Nephron (organoid): ENCODE measurements at regions not wholly inside any gene's neighbourhood (a gene's known extent, or its start where the extent isn't known, plus 50 kb on each side); places are given as distances from the start of the nearest gene placed in this dataset.

Source experiments
- H3K27ac Mint-ChIP-seq, 3 experiments: 2 replicates each; pipeline ENCODE4 v1.8.0; 2020; ENCODE audit warnings: mixed read lengths in 3 of 3, mild to moderate bottlenecking in 2 of 3, moderate library complexity in 1 of 3
- H3K27me3 Mint-ChIP-seq: 2 replicates; pipeline ENCODE4 v1.8.0; 2021; ENCODE audit warnings: low read depth, mild to moderate bottlenecking, moderate library complexity, mixed read lengths
- H3K36me3 Mint-ChIP-seq: 2 replicates; pipeline ENCODE4 v1.8.0; 2020; ENCODE audit warnings: low read depth, mixed read lengths
- H3K4me1 Mint-ChIP-seq: 2 replicates; pipeline ENCODE4 v1.8.0; 2020; ENCODE audit warnings: mixed read lengths
- H3K4me3 Mint-ChIP-seq, 3 experiments: 2 replicates each; pipeline ENCODE4 v1.8.0; 2020; ENCODE audit warnings: mild to moderate bottlenecking in 3 of 3, mixed read lengths in 3 of 3, moderate library complexity in 2 of 3
- H3K9me3 Mint-ChIP-seq: 2 replicates; pipeline ENCODE4 v1.8.0; 2020; ENCODE audit warnings: mixed read lengths
- CTCF ChIP-seq, 3 experiments: fragments of 200-600 bp; sonication (generic); IDR thresholded peaks; one replicate each; pipeline ENCODE4 v1.5.0; 2021; ENCODE audit warnings: antibody characterized with exemption in 3 of 3; ENCODE audit not compliant: unreplicated experiment in 3 of 3

GRCh38 chr18:47566809-47567208 lies 315.3 kb upstream of the SKOR2 start:
- Mint-ChIP-seq H3K27ac (no peak overlapping the region), H3K4me3 (no peak overlapping the region), H3K27me3 (peaks cover 27% of the 10 kb centered on the region)

DNA sequence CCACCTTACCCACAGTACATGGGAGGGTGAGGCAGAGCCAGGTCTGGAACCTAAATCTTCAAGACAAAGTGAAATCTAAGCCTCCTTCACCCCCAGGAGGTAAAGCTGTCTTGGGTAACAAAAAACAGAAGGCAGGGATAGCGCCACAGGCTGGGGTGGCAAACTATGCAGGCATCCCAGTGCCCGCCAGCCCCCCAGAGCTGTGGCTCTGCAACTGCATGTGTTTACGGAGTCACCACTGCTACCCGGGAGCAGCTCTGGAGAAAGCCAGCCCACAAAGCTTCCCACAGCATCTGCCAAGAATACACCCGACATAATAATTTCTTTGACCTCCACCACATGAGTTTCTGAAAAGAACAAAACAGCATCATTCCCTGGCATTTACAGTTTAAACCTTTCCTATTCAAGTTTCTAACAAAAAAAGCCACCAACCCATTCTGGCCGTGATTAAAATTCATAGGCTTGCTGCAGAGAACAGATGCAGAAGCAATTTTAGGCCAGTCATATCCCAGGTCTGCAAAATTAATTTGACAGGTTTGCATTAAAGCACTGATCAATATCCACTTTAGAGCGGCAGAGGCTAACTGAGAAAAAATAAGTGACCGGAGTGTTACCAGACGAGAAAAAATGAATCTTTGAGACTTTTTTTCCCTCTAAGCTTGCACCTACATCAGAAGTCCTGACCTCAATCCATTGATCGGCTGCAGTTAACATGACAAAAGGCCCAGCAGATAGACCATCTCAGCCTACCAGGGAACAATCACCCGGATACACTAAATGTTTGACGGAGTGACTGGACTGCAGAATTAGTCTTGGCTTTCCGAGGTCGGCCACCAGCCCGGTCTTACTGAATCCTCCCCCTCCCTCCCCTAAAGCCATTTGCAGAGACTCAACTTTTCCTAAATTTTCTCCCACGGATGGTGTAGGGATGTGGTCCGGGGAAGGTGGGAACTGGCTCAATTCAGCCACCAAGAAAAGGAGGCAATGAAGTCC lies 309.6 kb upstream of the SKOR2 start:
- no peak for TF ChIP-seq CTCF (IDR thresholded peaks at IDR 0.05; ENCODE audit: unreplicated experiment in 3 of 3)
- Mint-ChIP-seq H3K36me3 (no peaks in the 10 kb centered on the region), H3K4me1 (no peaks in the 10 kb centered on the region), H3K4me3 (no peak overlapping the region), H3K9me3 (no peaks in the 10 kb centered on the region), H3K27ac (no peak overlapping the region), H3K27me3 (peaks cover 51% of the 10 kb centered on the region)

More at GRCh38 chr18:47566809-47567208, 315.3 kb upstream of the SKOR2 start:
- Mint-ChIP-seq H3K36me3 (no peaks in the 10 kb centered on the region), H3K9me3 (no peaks in the 10 kb centered on the region), H3K4me1 (no peaks in the 10 kb centered on the region)
- TF ChIP-seq CTCF (IDR thresholded peaks at IDR 0.05; ENCODE audit: unreplicated experiment in 3 of 3) = no peak

DNA sequence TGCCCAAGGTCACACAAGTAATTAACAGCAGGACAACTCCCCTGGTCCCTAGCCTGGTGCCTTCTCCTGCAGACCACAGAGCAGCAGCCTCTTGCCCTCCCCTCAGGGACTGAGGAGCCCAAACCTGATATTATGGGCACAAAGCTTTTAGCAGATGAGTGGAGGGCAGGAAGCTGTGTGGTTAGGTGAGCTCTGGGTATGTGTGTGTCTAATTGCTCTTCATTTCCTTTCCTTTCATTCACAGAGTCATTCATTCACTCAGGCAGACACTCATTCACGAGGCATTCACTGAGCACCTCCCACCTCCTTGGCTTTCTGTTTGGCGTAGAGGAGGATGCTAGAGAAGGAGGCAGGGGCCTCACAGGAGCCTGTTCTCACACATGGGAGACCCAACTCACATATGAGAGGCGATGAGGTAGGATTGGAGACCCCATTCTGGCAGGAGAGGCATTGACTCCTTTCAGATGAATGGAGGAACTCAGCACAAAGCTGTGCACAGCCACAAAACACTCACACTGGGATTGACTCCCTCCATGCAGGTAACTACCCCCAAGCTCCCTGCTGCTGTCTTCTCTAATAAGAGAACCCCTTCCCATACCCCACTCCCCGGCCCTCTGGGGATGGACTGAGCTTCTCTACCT lies 306.8 kb upstream of the SKOR2 start:
- TF ChIP-seq CTCF (IDR thresholded peaks at IDR 0.05; ENCODE audit: unreplicated experiment in 3 of 3) = no peak
- Mint-ChIP-seq H3K27ac (no peak overlapping the region), H3K9me3 (no peaks in the 10 kb centered on the region), H3K4me3 (no peak overlapping the region), H3K36me3 (no peaks in the 10 kb centered on the region), H3K4me1 (no peaks in the 10 kb centered on the region), H3K27me3 (peaks cover 40% of the 10 kb centered on the region)

- H3K27ac Mint-ChIP-seq = no peak overlapping the region
- no peaks in the 10 kb centered on the region for H3K36me3 Mint-ChIP-seq
- no peak overlapping the region for H3K4me3 Mint-ChIP-seq
- TF ChIP-seq CTCF (IDR thresholded peaks at IDR 0.05; ENCODE audit: unreplicated experiment in 3 of 3) = no peak
- no peaks in the 10 kb centered on the region for H3K4me1 Mint-ChIP-seq
- H3K9me3 Mint-ChIP-seq = no peaks in the 10 kb centered on the region
- H3K27me3 Mint-ChIP-seq = peaks cover 40% of the 10 kb centered on the region
Measured at GRCh38 chr18:47557160-47557559, 305.7 kb upstream of the SKOR2 start.

DNA sequence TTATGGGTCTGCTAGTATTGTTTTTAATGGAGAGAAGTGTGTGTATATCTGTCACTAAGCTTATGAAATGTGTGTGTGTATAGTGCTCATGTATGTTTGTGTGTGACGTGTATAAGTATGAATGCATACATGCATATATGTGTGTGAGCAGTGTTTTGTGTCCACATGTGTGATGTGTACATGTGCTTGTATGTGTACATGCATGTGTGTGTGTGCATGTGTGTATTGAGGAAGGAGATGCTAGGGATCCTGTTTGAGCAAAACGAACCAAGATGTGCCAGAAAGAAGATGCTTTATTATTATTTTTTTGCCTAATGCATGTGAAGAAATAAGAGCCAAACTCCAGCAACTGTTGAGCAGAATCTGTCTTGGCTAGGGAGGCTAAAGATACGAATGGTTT lies 301.3 kb upstream of the SKOR2 start:
- Mint-ChIP-seq H3K36me3 (no peaks in the 10 kb centered on the region), H3K27me3 (peaks cover 8% of the 10 kb centered on the region), H3K4me1 (no peaks in the 10 kb centered on the region), H3K4me3 (no peak overlapping the region), H3K27ac (no peak overlapping the region), H3K9me3 (no peaks in the 10 kb centered on the region)
- no peak for TF ChIP-seq CTCF (IDR thresholded peaks at IDR 0.05; ENCODE audit: unreplicated experiment in 3 of 3)
